ENCODE measurements at regions not wholly inside any gene's neighbourhood (a gene's known extent, or its start where the extent isn't known, plus 50 kb on each side); places are given as distances from the start of the nearest gene placed in this dataset.

DNA sequence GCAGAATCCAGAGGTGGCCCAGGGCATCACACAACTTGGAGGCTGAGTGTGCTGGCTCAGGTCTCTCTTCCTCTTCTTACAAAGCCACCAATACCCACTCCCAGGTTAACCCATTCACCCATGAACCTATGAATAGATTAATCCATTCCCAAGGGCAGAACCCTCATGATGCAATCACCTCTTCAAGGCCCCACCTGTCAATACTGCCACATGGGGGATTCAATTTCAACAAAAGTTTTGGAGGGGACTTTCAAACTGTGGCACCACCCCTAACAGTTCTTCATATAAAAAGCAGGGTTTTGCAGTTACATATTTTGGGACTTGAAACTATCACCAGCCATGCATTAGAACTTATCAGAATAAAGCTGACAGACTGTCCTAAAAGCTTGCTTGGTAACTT is 193.6 kb upstream of the RNF32 start:
- H3K9me3 Mint-ChIP-seq = no peaks in the 10 kb centered on the region
- no peak overlapping the region for H3K4me3 Mint-ChIP-seq
- no peaks in the 10 kb centered on the region for H3K36me3 Mint-ChIP-seq (ENCODE audit: low read depth)
- H3K4me1 Mint-ChIP-seq = no peaks in the 10 kb centered on the region
- ATAC-seq (replicated peaks) = no peak
- peaks cover 4% of the 10 kb centered on the region for H3K27me3 Mint-ChIP-seq
- no peak overlapping the region for H3K27ac Mint-ChIP-seq

DNA sequence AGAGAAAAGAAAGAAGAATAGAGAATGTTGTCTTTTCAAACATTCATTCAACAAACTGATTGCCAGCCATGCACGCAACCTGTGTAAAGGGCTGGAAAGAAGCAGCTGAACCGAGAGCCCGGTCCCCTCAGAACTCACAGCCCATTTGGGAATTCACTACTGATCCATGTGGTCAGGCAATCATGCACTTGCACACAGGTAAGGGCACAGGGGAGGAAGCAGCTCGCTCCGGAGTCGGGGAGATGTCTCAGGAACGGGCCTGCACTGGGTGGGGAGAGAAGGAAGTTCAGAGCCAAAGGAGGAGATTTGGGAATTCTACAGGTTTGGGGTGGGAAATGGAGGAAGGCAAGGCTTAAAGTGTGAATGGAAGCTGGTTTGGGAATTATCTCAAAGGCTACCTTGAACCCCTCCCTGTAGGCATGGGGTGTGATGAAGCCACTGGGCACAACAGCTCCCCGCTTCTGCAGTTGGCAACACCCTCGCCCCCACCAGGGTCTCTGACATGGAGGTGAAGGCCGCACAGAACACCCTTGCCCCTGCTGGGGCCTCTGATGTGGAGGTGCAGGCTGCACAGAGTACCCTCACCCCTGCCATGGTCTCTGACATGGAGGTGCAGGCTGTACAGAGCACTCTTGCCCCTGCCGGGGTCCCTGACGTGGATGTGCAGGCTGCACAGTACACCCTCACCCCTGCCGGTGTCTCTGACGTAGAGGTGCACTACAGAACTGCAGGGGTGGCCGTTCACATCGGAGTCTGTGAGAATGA is 194.4 kb upstream of the RNF32 start:
- Mint-ChIP-seq H3K36me3 (ENCODE audit: low read depth) (no peaks in the 10 kb centered on the region), H3K27ac (no peak overlapping the region), H3K27me3 (peaks cover 5% of the 10 kb centered on the region), H3K4me1 (no peaks in the 10 kb centered on the region), H3K9me3 (no peaks in the 10 kb centered on the region), H3K4me3 (no peak overlapping the region)
- no peak for ATAC-seq (replicated peaks)

DNA sequence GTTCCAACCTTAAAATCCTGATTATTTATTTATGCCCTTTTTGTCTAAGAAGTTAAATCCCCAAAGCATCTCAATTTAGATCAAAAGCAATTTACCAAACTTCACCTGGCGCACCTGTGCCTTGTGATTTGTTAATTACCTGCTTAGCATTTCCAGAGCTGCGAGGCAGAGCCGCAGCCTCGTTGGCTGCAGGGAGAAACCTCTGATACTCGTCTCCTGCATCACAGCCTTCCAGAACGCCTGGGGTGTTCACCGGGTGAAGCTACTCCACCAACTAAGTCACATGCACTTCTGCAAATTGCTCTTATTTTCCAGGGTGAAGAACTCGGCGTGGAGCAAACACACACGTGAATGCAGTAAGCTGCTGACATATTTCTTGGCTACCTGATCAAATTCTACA is 198.1 kb upstream of the RNF32 start:
- Mint-ChIP-seq H3K36me3 (ENCODE audit: low read depth) (no peaks in the 10 kb centered on the region), H3K27me3 (peaks cover 12% of the 10 kb centered on the region), H3K4me1 (no peaks in the 10 kb centered on the region), H3K27ac (no peak overlapping the region), H3K4me3 (no peak overlapping the region), H3K9me3 (no peaks in the 10 kb centered on the region)
- ATAC-seq (replicated peaks) = no peak

DNA sequence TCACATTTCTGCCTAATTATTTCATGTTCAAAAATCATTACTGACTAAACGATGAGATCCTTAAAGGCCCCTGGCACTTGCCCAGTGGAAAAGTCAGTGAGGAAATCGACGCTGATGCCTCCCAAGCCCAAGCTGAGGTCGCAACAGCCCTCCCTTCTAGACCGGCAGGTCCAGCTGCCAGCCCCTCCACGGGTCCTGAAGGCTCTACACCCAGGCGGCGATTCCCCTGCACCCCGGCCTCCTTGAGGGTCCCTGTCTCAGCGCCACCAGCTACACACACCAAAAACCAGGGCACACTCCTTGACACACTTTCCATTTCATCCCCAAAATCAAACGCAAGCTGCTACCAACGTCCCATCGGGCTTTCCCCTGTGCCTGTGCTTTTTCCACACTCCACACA is 200.1 kb upstream of the RNF32 start:
- H3K36me3 Mint-ChIP-seq (ENCODE audit: low read depth) = no peaks in the 10 kb centered on the region
- no peak overlapping the region for H3K27ac Mint-ChIP-seq
- H3K4me3 Mint-ChIP-seq = no peak overlapping the region
- H3K27me3 Mint-ChIP-seq = peaks cover 12% of the 10 kb centered on the region
- ATAC-seq (replicated peaks) = no peak
- no peaks in the 10 kb centered on the region for H3K4me1 Mint-ChIP-seq
- no peaks in the 10 kb centered on the region for H3K9me3 Mint-ChIP-seq

DNA sequence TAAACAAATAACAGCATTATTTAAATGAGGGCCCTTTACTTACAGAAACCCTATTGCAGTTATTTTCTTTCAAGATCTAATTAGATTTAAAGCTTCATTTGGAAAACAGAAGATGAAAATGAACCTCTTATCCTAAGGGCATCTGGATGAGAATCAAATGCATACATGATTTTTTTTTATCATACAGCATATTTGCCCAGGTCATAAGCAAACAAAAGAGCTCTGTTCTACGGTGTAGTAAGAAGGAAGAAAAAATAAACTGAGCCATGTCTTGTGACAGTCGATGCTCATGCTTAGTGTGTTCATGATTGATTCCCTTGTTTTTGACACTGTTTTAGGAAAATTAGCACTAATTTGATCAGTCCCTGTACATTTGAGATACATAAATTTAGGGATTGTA is 202.6 kb upstream of the RNF32 start:
- Mint-ChIP-seq H3K36me3 (ENCODE audit: low read depth) (no peaks in the 10 kb centered on the region), H3K4me3 (no peak overlapping the region), H3K4me1 (no peaks in the 10 kb centered on the region), H3K27me3 (peaks cover 17% of the 10 kb centered on the region), H3K27ac (no peak overlapping the region), H3K9me3 (no peaks in the 10 kb centered on the region)
- ATAC-seq (replicated peaks) = no peak

DNA sequence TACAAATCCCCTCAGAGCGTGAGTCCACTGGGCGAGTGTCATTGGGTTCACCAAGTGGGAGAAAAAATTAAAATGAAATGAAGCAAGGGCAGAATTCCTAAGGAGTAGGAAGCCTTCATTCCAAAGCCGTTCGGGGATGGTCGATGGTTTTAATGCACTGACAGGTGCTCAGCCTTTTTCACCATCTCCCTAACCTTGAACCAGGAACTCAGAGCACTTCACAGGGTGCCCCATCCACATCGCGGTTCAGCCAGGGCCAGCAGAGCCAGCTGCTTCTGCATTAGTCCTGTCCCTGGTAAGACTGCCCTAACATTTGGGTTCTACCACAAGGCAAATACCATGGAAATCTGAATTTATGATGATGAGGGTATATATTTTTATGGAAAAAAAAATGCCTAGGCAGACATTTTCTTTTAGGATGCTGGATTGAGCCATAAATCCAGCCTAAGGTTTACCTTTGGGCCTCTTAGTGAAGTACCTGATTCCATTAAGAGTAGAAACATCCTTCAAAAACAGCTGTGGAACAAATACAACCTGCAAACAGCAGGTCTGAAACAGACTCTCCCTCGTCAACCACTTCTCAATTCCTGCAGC is 203.5 kb upstream of the RNF32 start:
- Mint-ChIP-seq H3K27ac (no peak overlapping the region), H3K27me3 (peaks cover 17% of the 10 kb centered on the region), H3K4me1 (no peaks in the 10 kb centered on the region), H3K4me3 (no peak overlapping the region), H3K9me3 (no peaks in the 10 kb centered on the region), H3K36me3 (ENCODE audit: low read depth) (no peaks in the 10 kb centered on the region)
- no peak for ATAC-seq (replicated peaks)

DNA sequence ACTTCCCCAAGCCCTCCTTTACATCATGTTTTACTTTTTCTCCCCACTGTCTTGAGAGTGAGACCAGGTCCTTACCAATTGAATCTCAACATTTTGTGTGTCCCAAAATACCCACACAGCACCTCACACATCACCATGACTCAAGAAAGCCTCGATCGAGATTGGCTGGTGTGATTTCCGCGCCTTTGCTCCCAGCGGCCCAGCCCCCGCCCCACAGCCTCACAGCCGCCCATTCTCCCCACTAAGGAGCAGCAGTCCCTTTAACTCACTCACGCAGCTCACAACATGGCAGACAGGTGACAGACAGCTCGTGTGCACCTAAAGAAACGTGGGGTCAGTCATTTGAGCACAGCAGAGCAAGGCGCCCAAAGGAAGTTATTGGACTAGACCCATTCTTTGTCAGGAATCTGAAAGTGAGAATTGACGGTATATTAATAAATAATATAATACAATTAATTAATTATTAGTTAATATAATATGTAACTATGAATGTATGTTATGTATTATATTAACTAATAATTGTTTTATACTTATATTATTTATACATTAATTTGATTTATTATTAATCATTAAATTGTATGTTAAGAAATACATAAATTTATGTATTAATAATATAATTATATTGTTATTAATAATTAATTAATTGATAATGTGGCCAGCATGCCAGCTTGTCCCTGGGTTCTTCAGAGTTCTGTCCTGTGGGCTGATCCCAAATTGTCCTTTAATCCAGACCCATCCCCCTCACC is 204.9 kb upstream of the RNF32 start:
- H3K36me3 Mint-ChIP-seq (ENCODE audit: low read depth) = no peaks in the 10 kb centered on the region
- H3K4me1 Mint-ChIP-seq = no peaks in the 10 kb centered on the region
- ATAC-seq (replicated peaks) = no peak
- no peak overlapping the region for H3K27ac Mint-ChIP-seq
- no peaks in the 10 kb centered on the region for H3K9me3 Mint-ChIP-seq
- peaks cover 18% of the 10 kb centered on the region for H3K27me3 Mint-ChIP-seq
- no peak overlapping the region for H3K4me3 Mint-ChIP-seq

DNA sequence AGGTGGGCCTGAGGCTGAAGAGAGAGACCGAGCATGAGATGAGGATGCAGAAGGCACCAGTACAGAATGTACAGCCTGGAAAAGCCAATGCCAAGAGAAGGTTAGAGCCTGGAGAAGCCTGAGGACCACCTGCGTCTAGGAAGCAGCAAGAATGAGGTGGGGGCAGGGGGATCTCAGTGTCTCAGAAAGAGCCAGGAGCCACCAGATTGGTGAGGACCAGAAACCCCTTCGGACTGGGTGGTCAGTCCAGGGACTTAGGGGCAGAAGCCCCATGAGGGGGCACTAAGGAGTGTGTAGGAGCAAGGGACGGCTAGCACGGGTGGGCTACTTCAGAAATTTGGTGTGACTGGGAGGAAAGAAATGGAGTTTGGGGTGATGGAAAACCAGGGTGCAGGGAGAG is 205.9 kb upstream of the RNF32 start:
- H3K4me3 Mint-ChIP-seq = no peak overlapping the region
- no peaks in the 10 kb centered on the region for H3K9me3 Mint-ChIP-seq
- no peaks in the 10 kb centered on the region for H3K36me3 Mint-ChIP-seq (ENCODE audit: low read depth)
- no peaks in the 10 kb centered on the region for H3K4me1 Mint-ChIP-seq
- no peak overlapping the region for H3K27ac Mint-ChIP-seq
- ATAC-seq (replicated peaks) = no peak
- H3K27me3 Mint-ChIP-seq = peaks cover 16% of the 10 kb centered on the region

DNA sequence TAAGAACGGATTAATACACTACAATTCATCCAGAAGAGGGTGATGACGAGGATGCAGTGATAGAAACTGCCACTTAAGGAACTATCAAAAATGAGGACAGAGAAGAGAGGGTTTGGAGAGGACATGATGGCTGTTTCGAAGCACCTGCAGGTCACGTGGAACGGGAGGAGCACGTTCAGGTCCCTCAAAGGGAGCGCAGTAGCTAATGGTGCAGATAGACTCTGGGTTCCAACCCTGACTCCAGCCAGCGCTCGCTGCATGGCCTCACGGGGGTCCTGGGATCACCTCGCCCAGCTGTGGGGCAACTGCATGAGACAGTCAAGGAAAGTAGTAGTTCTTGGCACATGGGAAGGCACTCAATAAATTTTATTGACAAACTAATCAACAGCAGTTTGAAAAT is 208.6 kb upstream of the RNF32 start:
- Mint-ChIP-seq H3K36me3 (ENCODE audit: low read depth) (no peaks in the 10 kb centered on the region), H3K9me3 (no peaks in the 10 kb centered on the region), H3K4me3 (no peak overlapping the region), H3K27me3 (peaks cover 18% of the 10 kb centered on the region), H3K27ac (no peak overlapping the region), H3K4me1 (no peaks in the 10 kb centered on the region)
- no peak for ATAC-seq (replicated peaks)

DNA sequence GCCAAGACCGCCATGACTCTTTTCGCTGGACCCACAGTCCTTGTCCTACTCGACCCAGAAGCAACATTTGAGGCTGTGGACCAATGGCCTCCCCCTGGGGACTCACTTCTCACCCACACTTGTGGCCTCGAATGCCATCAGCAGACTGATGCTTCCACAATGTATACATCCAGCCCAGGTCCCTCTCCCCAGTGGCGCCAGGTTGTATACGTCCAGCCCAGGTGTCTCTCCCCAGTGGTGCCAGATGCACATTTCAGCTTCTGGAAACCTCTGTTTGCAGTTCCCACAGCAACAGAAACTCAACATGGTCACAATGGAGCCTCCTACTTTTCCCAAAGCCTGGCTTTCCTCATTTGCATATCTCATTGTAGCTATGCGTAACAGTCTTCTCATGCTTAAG is 210.5 kb upstream of the RNF32 start:
- Mint-ChIP-seq H3K27me3 (peaks cover 29% of the 10 kb centered on the region), H3K27ac (no peak overlapping the region), H3K9me3 (no peaks in the 10 kb centered on the region), H3K36me3 (ENCODE audit: low read depth) (no peaks in the 10 kb centered on the region), H3K4me3 (no peak overlapping the region), H3K4me1 (no peaks in the 10 kb centered on the region)
- ATAC-seq (replicated peaks) = no peak

DNA sequence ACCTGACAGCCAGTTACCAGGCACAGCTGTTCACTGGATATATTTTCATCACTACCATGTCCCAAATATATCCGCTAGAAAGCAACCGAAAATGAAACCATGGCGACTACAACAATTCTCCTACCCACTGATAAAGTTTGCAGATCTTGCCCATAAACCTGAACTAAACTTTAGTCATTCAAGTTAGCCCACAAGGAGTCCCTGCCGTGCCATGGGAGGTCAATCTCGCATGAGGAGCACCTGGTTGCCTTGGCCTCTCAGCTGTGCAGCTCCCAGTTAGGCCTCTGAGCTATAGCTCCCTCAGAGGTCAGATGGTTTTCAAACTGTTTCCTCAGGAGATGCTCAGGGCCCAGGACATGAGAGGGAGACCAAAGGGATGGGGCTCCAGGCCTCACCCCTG is 211.1 kb upstream of the RNF32 start:
- H3K27me3 Mint-ChIP-seq = peaks cover 33% of the 10 kb centered on the region
- H3K9me3 Mint-ChIP-seq = no peaks in the 10 kb centered on the region
- H3K27ac Mint-ChIP-seq = no peak overlapping the region
- H3K36me3 Mint-ChIP-seq (ENCODE audit: low read depth) = no peaks in the 10 kb centered on the region
- no peak overlapping the region for H3K4me3 Mint-ChIP-seq
- no peaks in the 10 kb centered on the region for H3K4me1 Mint-ChIP-seq
- ATAC-seq (replicated peaks) = no peak

DNA sequence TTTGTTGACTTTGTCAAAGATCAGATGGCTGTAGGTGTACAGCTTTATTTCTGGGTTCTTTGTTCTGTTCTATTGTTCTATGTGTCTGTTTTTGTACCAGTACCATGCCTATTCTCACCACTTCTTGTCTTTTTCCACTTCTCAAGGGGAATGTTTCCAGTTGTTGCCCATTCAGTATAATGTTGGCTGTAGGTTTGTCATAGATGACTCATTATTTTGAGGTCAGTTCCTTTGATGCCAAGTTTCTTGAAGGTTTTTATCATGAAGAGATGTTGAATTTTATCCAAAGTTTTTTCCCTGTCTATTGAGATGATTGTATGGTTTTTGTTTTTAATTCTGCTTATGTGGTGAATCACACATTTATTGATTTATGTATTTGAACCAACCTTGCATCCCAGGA is 216.7 kb upstream of the RNF32 start:
- Mint-ChIP-seq H3K27ac (no peak overlapping the region), H3K9me3 (peaks cover 4% of the 10 kb centered on the region), H3K27me3 (peaks cover 25% of the 10 kb centered on the region), H3K4me1 (no peaks in the 10 kb centered on the region), H3K36me3 (ENCODE audit: low read depth) (no peaks in the 10 kb centered on the region), H3K4me3 (no peak overlapping the region)
- ATAC-seq (replicated peaks) = no peak

DNA sequence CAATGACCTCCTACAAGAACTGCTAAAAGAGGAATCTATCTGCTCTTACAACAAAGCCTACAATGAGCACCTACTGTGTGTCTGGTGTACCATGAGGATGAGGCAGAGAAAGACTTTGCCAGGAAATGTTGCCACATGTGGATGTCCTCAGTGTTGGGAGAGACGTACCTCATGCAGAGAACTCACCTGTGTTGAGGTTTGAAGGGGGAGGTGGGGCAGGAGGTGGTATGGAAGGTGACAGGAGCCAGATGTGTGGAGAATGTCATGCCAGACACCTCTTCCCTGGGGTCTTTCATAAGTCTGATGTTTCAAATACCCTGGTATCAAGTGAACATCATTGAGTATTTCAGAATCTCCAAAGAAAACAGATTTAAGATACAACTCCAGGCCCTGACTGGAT is 220.1 kb upstream of the RNF32 start:
- Mint-ChIP-seq H3K36me3 (ENCODE audit: low read depth) (no peaks in the 10 kb centered on the region), H3K9me3 (peaks cover 4% of the 10 kb centered on the region), H3K4me3 (no peak overlapping the region), H3K27ac (no peak overlapping the region), H3K4me1 (no peaks in the 10 kb centered on the region), H3K27me3 (peaks cover 12% of the 10 kb centered on the region)
- ATAC-seq (replicated peaks) = no peak

DNA sequence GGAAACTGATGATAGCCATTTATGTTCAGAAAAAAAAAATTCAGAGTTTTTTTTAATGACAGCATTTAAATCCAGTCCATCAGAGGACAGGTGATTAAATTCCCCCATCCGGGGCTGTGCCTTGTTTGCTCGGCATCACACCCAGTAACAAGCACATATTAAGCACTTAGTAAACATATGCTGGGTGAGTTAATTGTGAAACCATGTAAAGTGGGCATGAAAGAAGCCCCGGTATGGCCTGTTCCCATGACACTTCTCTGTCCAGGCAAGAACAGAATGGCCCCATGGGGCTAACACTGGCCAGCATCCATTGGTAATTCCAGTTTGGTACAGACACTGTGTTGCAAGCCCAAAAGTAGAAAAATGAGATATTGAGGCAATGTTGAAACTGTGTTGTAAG is 220.8 kb upstream of the RNF32 start:
- Mint-ChIP-seq H3K4me3 (no peak overlapping the region), H3K27ac (no peak overlapping the region), H3K9me3 (peaks cover 4% of the 10 kb centered on the region), H3K36me3 (ENCODE audit: low read depth) (no peaks in the 10 kb centered on the region), H3K27me3 (peaks cover 10% of the 10 kb centered on the region), H3K4me1 (no peaks in the 10 kb centered on the region)
- no peak for ATAC-seq (replicated peaks)

DNA sequence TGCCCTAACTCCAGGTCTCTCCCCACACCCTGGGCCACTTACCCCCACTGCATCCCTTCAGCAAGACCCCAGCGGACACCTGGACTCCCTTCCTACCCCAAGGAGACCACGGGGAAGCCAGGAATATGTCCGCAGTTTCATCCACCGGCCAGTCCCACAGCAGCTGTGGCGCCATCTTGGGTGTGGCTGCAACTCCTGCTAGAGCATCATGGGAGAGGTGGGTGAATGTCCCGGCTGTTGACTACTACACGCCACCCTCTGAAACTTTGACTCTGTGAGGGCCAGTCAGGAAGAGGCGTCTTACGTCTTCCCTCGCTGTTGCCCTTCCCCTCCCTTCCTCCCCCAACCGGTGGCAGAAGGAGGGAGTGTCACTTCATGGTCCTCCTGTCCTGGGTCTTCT is 238.3 kb upstream of the RNF32 start:
- no peaks in the 10 kb centered on the region for H3K4me1 Mint-ChIP-seq
- no peak overlapping the region for H3K4me3 Mint-ChIP-seq
- peaks cover 3% of the 10 kb centered on the region for H3K9me3 Mint-ChIP-seq
- no peak overlapping the region for H3K27ac Mint-ChIP-seq
- H3K27me3 Mint-ChIP-seq = peaks cover 7% of the 10 kb centered on the region
- H3K36me3 Mint-ChIP-seq (ENCODE audit: low read depth) = no peaks in the 10 kb centered on the region
- ATAC-seq (replicated peaks) = no peak

All from activated T-helper 17 cell treated with anti-CD3 and anti-CD28 coated beads, Interleukin-2, amount 50 U/mL, for 72 hours (primary cell).